Sigmoid colon (tissue), 6 donors: ENCODE measurements at regions not wholly inside any gene's neighbourhood (a gene's known extent, or its start where the extent isn't known, plus 50 kb on each side); places are given as distances from the start of the nearest gene placed in this dataset.
A peak's percentile ranks its signal among the peaks of the same experiment; 100 is the strongest.

ENCODE experiments used
- DNase-seq: peaks from one replicate; pipeline ENCODE4 v3.0.0-alpha.2; 2019
- H3K27ac ChIP-seq, 4 donors: fragments of 200-600 bp; sonication (generic); one replicate each; pipeline ENCODE4 v1.5.1; 2016 to 2019; ENCODE audit warnings: mild to moderate bottlenecking in 1 of 4
- H3K27me3 ChIP-seq, 3 donors: fragments of 200-600 bp; sonication (generic); one replicate each; pipeline ENCODE4 v1.5.1; 2019; ENCODE audit warnings: mild to moderate bottlenecking in 1 of 3
- H3K36me3 ChIP-seq, 4 donors: fragments of 200-600 bp; sonication (generic); one replicate each; pipeline ENCODE4 v1.5.1; 2016 to 2019
- H3K4me1 ChIP-seq, 4 donors: fragments of 200-600 bp; sonication (generic); one replicate each; pipeline ENCODE4 v1.5.1; 2017 to 2019
- H3K4me3 ChIP-seq, 4 donors: fragments of 200-600 bp; sonication (generic); one replicate each; pipeline ENCODE4 v1.5.1; 2017 to 2019; ENCODE audit warnings: mild to moderate bottlenecking in 2 of 4, moderate library complexity in 1 of 4
- H3K9me3 ChIP-seq, 4 donors: fragments of 200-600 bp in 3 of 4; sonication (generic) in 3 of 4; one replicate each; pipeline versions ENCODE4 v1.5.1 to v1.6.1; 2013 to 2019
- CTCF ChIP-seq, 4 experiments: fragments of 450-650 bp in 3 of 4; fragments of 200-600 bp in 1 of 4; IDR thresholded peaks; one replicate each; pipeline ENCODE4 v1.5.1; 2016 to 2019; ENCODE audit warnings: antibody characterized with exemption in 4 of 4, mild to moderate bottlenecking in 3 of 4, moderate library complexity in 2 of 4
- EP300 ChIP-seq, 4 donors: sonication (generic); formaldehyde crosslinking; IDR thresholded peaks; one replicate each; pipeline ENCODE4 v1.6.1; 2017; ENCODE audit warnings: antibody characterized with exemption in 4 of 4
- POLR2A ChIP-seq, 2 donors: fragments of 450-650 bp; IDR thresholded peaks; one replicate each; pipeline ENCODE4 v1.6.1; 2016; ENCODE audit warnings: antibody characterized with exemption in 2 of 2, mild to moderate bottlenecking in 2 of 2, moderate library complexity in 2 of 2
- POLR2AphosphoS5 ChIP-seq, 4 donors: sonication (generic); formaldehyde crosslinking; IDR thresholded peaks; one replicate each; pipeline ENCODE4 v1.6.1; 2017; ENCODE audit warnings: antibody characterized with exemption in 4 of 4
- WGBS, 2 donors: extraction: QIAGEN DNeasy Blood & Tissue Kit; methylation state at CpG; one replicate each; pipeline ENCODE4 v1.1.7; 2013; 5-methylcytosine and 5-hydroxymethylcytosine counted together
- intact Hi-C: fragments of 100-400 bp; cut with DNase I; formaldehyde crosslinking; loops from one replicate; pipeline ENCODE4 v1.15.1; 2023
- donor health status: healthy with polysubstance abuse.
- donor health status: healthy.

DNA sequence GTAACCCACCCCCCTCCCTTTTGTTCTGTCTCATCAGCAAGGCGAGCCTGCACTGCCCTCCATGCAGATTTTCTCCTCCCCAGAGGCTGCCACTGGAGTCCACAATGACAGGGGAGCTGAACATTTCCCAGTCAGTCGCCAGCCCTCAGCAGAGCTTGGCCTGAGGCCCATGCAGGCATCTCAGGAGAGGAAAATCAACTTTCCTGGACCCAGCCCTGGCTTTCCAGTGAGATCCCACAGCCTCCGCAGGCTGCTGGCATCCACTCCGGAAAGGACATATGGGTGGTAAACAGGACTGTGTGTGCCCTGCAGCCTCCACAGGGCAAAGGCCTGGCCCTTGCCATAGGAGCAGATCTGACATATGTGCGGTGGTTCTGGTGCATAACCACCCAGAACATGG, 253.8 kb downstream of the TNS1 start:
- intact Hi-C loops = no loop called here
- DNase-seq = peak; percentile 79
- H3K27ac ChIP-seq = peak overlapping the region in 3 of 4 donors; percentile 51 to 64 (median 60)
- H3K27me3 ChIP-seq = no peaks in the 10 kb centered on the region
- 70 to 74% methylated on average over 5 of the region's 5 CpGs for WGBS, 2 donors
- peaks cover 0 to 3% (median 0%) of the 10 kb centered on the region in 4 donors for H3K36me3 ChIP-seq
- peaks cover 0 to 53% (median 48%) of the 10 kb centered on the region in 4 donors for H3K4me1 ChIP-seq
- H3K9me3 ChIP-seq = no peaks in the 10 kb centered on the region
- no peak for TF ChIP-seq EP300 (IDR thresholded peaks at IDR 0.05)
- TF ChIP-seq CTCF (IDR thresholded peaks at IDR 0.05) = no peak
- no peak for TF ChIP-seq POLR2AphosphoS5 (IDR thresholded peaks at IDR 0.05)
- no peak for TF ChIP-seq POLR2A (IDR thresholded peaks at IDR 0.05)
- H3K4me3 ChIP-seq = no peak overlapping the region

DNA sequence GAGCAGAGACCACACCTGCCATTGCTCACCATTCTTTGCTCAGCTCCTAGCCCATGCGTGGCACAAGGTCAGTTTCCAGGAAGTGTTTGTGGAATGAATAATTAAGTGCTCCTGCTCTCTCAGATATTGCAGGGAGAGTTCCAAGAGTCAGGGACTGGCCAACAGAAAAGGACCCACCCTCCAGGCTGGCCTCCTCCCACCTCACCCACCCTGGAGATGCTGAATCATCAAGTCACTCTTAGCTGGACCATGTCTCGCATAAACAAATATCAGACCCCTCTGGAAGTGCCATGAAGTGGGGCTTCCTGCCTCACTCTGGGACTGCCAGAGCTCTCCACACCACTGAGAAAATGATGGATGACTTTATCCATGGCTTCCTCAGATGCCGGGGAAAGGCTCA, 256.0 kb downstream of the TNS1 start:
- peaks cover 0 to 3% (median 0%) of the 10 kb centered on the region in 4 donors for H3K36me3 ChIP-seq
- peaks cover 0 to 54% (median 49%) of the 10 kb centered on the region in 4 donors for H3K4me1 ChIP-seq
- H3K27ac ChIP-seq = no peak overlapping the region
- TF ChIP-seq EP300 (IDR thresholded peaks at IDR 0.05) (no peak), POLR2A (IDR thresholded peaks at IDR 0.05) (no peak), POLR2AphosphoS5 (IDR thresholded peaks at IDR 0.05) (no peak), CTCF (IDR thresholded peaks at IDR 0.05) (no peak)
- no peak for DNase-seq
- H3K27me3 ChIP-seq = no peaks in the 10 kb centered on the region
- H3K4me3 ChIP-seq = no peak overlapping the region
- no peaks in the 10 kb centered on the region for H3K9me3 ChIP-seq
- WGBS, 2 donors = 65 to 77% methylated on average over 3 of the region's 3 CpGs
- intact Hi-C loops = no loop called here

DNA sequence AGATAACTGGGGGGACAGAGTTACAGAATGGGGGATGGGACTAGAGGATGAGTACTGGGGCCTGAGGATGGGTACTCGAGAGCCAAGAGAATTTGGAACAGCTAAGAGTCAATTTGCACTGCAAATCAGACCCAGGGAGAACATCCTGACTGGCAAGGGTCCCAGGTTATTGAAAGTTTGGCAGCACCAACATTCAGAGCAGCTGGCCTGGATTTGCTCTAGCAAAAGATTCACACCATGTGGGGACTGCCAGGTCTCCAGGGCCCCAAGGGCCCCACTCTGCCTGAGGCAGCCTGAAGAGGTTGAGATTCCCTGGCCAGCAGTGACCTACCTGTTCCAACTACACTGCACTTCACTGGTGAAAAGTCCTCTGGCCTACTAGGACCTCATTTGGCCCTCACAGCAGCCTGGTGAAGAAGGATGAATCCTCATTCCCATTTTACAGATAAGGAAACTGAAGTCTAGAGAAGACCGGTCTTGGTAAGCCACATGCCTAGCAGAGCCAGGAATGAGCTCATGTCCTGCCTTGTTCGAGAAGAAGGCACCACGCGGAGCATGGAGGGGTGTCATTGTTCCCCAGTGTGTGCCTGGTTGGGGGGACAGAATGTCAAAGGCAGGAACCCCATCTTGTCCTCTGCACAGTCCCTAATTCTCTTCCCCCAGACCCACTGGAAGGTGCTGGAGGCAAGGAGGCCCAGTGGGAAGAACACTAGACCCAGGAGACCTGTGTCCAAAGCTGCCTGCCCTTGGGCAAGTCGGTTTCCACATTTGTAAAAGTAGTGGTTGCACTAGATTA, 258.6 kb downstream of the TNS1 start:
- TF ChIP-seq POLR2AphosphoS5 (IDR thresholded peaks at IDR 0.05) (no peak), CTCF (IDR thresholded peaks at IDR 0.05) (no peak), POLR2A (IDR thresholded peaks at IDR 0.05) (no peak), EP300 (IDR thresholded peaks at IDR 0.05) (no peak)
- H3K4me1 ChIP-seq = peaks cover 0 to 60% (median 51%) of the 10 kb centered on the region in 4 donors
- no peaks in the 10 kb centered on the region for H3K27me3 ChIP-seq
- H3K9me3 ChIP-seq = no peaks in the 10 kb centered on the region
- intact Hi-C loops = no loop called here
- WGBS, 2 donors = 87 to 91% methylated on average over 6 of the region's 6 CpGs
- DNase-seq = no peak
- no peak overlapping the region for H3K4me3 ChIP-seq
- H3K36me3 ChIP-seq = peaks cover 0 to 10% (median 4%) of the 10 kb centered on the region in 4 donors
- peak overlapping the region in 3 of 4 donors; percentile 14 to 32 (median 25) for H3K27ac ChIP-seq

GRCh38 chr2:217743407-217743806, 259.4 kb downstream of the TNS1 start:
- H3K4me1 ChIP-seq = peaks cover 0 to 57% (median 46%) of the 10 kb centered on the region in 4 donors
- WGBS, 2 donors = 79 to 88% methylated on average over 2 of the region's 2 CpGs
- intact Hi-C loops = no loop called here

More at GRCh38 chr2:217743407-217743806, 259.4 kb downstream of the TNS1 start:
- Histone ChIP-seq H3K4me3 (no peak overlapping the region), H3K9me3 (no peaks in the 10 kb centered on the region), H3K36me3 (peaks cover 0 to 18% (median 8%) of the 10 kb centered on the region in 4 donors), H3K27me3 (no peaks in the 10 kb centered on the region), H3K27ac (peak overlapping the region in 3 of 4 donors; percentile 3 to 32 (median 25))
- DNase-seq = no peak
- TF ChIP-seq POLR2AphosphoS5 (IDR thresholded peaks at IDR 0.05) (no peak), POLR2A (IDR thresholded peaks at IDR 0.05) (no peak), CTCF (IDR thresholded peaks at IDR 0.05) (no peak), EP300 (IDR thresholded peaks at IDR 0.05) (no peak)
